Muscle of leg (tissue), 3 donors: ENCODE measurements at regions not wholly inside any gene's neighbourhood (a gene's known extent, or its start where the extent isn't known, plus 50 kb on each side); places are given as distances from the start of the nearest gene placed in this dataset.
"Not testable (repeated sequence)": the region's sequence is repeated elsewhere in the genome, so short reads cannot be mapped to it uniquely, and the experiment has no call there.

ENCODE experiments used
- DNase-seq: peaks from one replicate; pipeline ENCODE4 v3.0.0; 2013
- H3K27ac ChIP-seq: one replicate; pipeline ENCODE4 v1.5.1; 2013; ENCODE audit warnings: mild to moderate bottlenecking, low read length, control low read depth
- H3K27me3 ChIP-seq: one replicate; pipeline ENCODE4 v1.6.1; 2013; ENCODE audit warnings: low read length; ENCODE audit not compliant: control insufficient read depth, insufficient read depth
- H3K36me3 ChIP-seq: one replicate; pipeline ENCODE4 v1.6.1; 2013; ENCODE audit warnings: low read length; ENCODE audit not compliant: control insufficient read depth, insufficient read depth
- H3K4me1 ChIP-seq: one replicate; pipeline ENCODE4 v1.6.1; 2013; ENCODE audit warnings: low read length; ENCODE audit not compliant: control insufficient read depth, insufficient read depth
- H3K4me3 ChIP-seq: one replicate; pipeline ENCODE4 v1.5.1; 2013; ENCODE audit warnings: low read length, control low read depth
- H3K9me3 ChIP-seq: replicated peaks from 2 replicates; pipeline ENCODE4 v1.6.1; 2013; ENCODE audit warnings: low read depth, low read length; ENCODE audit not compliant: control insufficient read depth
- WGBS: methylation state at CpG from one replicate; pipeline ENCODE4 v1.1.5; 2013; ENCODE audit warnings: missing lambda C conversion rate; ENCODE audit not compliant: insufficient coverage; 5-methylcytosine and 5-hydroxymethylcytosine counted together

DNA sequence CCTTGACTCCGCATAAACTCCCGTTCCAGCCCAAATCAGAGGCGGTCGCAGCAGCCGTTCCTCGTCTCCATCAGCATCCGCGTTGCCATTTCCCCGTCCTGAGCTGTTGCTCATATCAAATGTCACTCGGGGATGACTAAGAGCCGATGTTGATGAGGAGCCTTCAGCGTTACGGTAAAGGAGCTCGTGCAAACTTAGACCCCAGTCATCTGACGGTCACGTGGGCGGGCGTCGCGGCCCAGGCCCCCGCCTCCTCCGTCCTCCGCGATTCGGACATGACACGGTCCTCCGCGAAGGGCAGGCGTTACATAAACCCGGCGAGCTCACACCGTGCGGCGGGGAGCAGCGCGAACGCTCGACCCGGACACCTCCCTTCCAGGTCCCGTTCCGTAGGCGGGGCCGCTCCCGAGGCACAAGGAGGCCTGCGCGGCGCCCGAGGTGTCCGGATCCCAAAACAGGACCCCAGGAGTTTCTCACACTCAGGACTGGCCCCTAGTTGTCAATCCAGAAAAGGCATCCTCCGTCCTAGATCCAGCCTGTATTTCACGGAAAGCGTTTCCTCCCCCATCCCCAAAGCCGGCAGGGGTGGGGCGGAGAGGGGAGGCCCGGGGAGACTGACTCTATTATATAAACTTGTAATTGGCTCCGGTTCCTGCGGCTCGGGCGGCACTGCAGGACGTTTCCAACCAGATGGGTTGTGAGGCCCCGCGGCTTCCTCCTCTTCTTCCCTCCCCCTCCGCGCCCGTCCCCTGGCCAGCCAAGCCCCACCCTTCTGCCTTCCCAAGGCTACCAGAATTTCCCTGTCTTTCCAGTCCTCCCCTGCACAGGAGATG is 100.0 kb upstream of the IGF1R start:
- WGBS: 0% methylated on average over 55 of the region's 65 CpGs
- H3K4me1 ChIP-seq: peaks cover 12% of the 10 kb centered on the region
- no peaks in the 10 kb centered on the region for H3K9me3 ChIP-seq
- H3K36me3 ChIP-seq: no peaks in the 10 kb centered on the region
- H3K4me3 ChIP-seq: peak overlapping the region; percentile 63
- peak; percentile 93 for DNase-seq
- peaks cover 20% of the 10 kb centered on the region for H3K27me3 ChIP-seq
- H3K27ac ChIP-seq: peak overlapping the region; percentile 92

DNA sequence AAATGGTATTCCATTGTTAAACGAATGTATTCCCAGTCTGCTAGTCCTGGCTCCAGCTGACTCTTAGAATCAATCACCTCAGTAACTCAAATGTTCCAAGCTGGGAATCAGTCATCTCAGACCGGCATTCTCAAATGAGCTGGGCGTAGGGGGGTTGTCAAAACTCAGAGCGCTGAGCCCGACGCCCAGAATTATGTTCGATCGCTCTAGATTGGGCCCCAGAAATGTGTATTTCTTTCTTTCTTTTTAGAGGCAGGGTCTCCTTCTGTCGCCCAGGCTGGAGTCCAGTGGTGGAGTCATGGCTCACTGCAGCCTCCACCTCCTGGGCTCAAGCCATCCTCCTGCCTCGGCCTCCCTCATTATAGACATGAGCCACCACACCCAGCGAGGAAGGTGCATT is 99.3 kb upstream of the IGF1R start:
- Histone ChIP-seq H3K27me3 (peaks cover 20% of the 10 kb centered on the region), H3K27ac (peak overlapping the region; percentile 92), H3K9me3 (no peaks in the 10 kb centered on the region), H3K4me3 (peak overlapping the region; percentile 63), H3K36me3 (no peaks in the 10 kb centered on the region), H3K4me1 (peaks cover 12% of the 10 kb centered on the region)
- WGBS: 80% methylated on average over 3 of the region's 11 CpGs
- DNase-seq: no peak

DNA sequence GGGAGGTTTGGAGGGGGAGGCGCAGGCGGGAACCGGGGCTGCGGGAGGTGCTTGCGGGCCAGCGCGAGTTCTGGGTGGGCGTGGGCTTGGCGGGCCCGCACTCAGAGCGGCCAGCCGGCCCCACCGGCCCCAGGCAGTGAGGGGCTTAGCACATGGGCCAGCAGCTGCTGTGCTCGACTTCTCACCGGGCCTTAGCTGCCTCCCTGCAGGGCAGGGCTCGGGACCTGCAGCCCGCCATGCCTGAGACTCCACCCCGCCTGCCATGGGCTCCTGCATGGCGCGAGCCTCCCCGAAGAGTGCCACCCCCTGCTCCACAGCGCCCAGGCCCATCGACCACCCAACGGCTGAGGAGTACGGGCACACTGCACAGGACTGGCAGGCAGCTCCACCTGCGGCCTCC is 98.6 kb upstream of the IGF1R start:
- H3K4me1 ChIP-seq: peaks cover 12% of the 10 kb centered on the region
- no peak overlapping the region for H3K27ac ChIP-seq
- H3K27me3 ChIP-seq: peaks cover 22% of the 10 kb centered on the region
- 94% methylated on average over 21 of the region's 26 CpGs for WGBS
- no peak overlapping the region for H3K4me3 ChIP-seq
- no peaks in the 10 kb centered on the region for H3K9me3 ChIP-seq
- DNase-seq: no peak
- H3K36me3 ChIP-seq: no peaks in the 10 kb centered on the region

- Histone ChIP-seq H3K4me1 (peaks cover 12% of the 10 kb centered on the region), H3K27me3 (peaks cover 22% of the 10 kb centered on the region)
- not testable (repeated sequence) for H3K36me3 ChIP-seq, H3K9me3 ChIP-seq, H3K27ac ChIP-seq, DNase-seq, H3K4me3 ChIP-seq
- WGBS: 92% methylated on average over 6 of the region's 7 CpGs
These were observed 98.0 kb upstream of the IGF1R start for GRCh38 chr15:98550363-98550762.

GRCh38 chr15:98551936-98552562 is 96.3 kb upstream of the IGF1R start:
- H3K36me3 ChIP-seq: no peaks in the 10 kb centered on the region
- no peak overlapping the region for H3K27ac ChIP-seq
- WGBS: 60% methylated on average over 5 of the region's 11 CpGs
- no peaks in the 10 kb centered on the region for H3K9me3 ChIP-seq
- H3K27me3 ChIP-seq: peaks cover 22% of the 10 kb centered on the region
- no peak for DNase-seq
- H3K4me1 ChIP-seq: peaks cover 12% of the 10 kb centered on the region
- no peak overlapping the region for H3K4me3 ChIP-seq

DNA sequence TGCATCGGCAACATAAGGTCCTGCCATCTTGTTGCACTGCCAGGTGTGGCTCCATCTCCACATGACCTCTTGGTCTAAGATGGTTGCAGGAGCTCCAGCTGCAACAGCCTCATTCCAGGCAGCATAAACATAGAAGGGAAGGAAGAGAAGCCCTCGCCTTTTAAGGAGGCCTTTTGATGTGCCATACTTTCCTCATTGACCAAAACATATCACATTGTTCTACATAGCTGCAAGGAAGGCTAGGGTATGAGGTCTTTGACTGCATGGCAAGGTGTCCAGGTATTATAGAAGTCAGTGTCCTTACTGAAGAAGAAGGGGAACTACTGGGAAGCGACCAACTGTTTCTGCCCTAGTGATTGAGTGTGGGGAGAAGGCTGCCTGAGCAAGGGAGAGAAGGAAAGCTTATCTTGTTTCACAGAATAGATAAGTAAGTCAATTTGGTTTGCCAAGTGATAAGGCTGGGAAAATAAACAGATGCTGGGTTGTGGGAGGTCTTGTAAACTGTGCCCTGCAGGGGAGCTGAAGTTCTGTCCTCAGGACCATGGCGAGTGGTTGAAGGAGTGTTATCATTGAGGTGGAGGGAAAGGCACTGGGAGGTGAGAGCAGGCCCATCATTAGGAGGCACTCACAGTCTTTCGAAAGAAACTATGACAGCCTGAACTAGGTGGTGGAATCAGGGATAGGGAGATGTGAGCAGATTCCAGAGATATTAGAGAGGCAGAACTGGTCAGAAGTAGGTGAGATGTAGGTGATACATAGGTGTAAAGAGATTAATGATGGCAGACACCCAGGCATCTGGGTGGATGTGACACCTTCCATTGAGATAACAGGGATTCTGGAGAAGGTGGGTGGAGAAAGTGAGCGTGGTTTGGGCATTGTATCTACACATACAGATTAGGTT is 93.8 kb upstream of the IGF1R start:
- no peak overlapping the region for H3K4me3 ChIP-seq
- H3K27me3 ChIP-seq: peaks cover 7% of the 10 kb centered on the region
- H3K4me1 ChIP-seq: no peaks in the 10 kb centered on the region
- H3K27ac ChIP-seq: no peak overlapping the region
- no peaks in the 10 kb centered on the region for H3K9me3 ChIP-seq
- no peak for DNase-seq
- 32% methylated on average over 3 of the region's 6 CpGs for WGBS
- H3K36me3 ChIP-seq: no peaks in the 10 kb centered on the region

DNA sequence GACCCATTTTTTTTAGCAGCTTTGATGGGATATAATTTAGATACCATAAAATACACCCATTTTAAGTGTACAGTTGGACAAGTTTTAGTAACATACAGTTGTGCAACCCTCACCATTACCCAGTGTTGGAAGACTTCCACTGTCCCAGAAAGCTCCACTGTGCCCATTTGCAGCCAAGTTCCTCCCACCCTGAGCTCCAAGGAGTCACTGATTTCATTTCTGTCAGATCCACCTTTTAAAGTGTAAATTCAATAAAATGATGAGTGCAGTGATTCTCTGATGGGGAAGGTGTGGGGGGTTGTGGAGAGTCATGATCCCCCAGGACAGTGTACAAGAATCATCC is 93.2 kb upstream of the IGF1R start:
- Histone ChIP-seq H3K9me3 (no peaks in the 10 kb centered on the region), H3K4me1 (no peaks in the 10 kb centered on the region), H3K4me3 (no peak overlapping the region), H3K27me3 (peaks cover 7% of the 10 kb centered on the region), H3K36me3 (no peaks in the 10 kb centered on the region), H3K27ac (no peak overlapping the region)
- no peak for DNase-seq

DNA sequence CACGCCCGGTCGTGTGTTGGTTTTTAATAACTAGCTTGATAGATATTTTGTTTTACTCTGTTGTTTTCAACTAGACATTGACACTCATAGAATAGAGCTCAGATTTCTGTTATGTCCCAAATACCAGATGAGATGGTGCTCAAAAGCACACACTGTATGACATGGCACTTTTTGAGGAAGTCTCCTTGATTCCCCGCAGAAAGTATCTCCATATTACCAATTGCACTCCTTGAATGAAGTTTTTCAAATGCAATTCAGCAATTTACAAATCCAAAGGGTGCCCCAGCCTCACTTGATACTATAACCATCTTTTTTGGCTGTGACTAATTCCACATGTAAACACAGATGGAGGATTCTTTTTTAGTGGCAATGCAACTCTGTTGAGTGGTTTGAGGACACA is 92.0 kb upstream of the IGF1R start:
- 100% methylated on average over 1 of the region's 4 CpGs for WGBS
- peaks cover 10% of the 10 kb centered on the region for H3K27me3 ChIP-seq
- no peaks in the 10 kb centered on the region for H3K4me1 ChIP-seq
- no peak overlapping the region for H3K27ac ChIP-seq
- no peaks in the 10 kb centered on the region for H3K9me3 ChIP-seq
- no peaks in the 10 kb centered on the region for H3K36me3 ChIP-seq
- DNase-seq: no peak
- no peak overlapping the region for H3K4me3 ChIP-seq

- no peak for DNase-seq
- Histone ChIP-seq H3K4me1 (no peaks in the 10 kb centered on the region), H3K27me3 (peaks cover 5% of the 10 kb centered on the region)
These were observed 88.0 kb upstream of the IGF1R start for GRCh38 chr15:98560338-98560737.

More at GRCh38 chr15:98560338-98560737, 88.0 kb upstream of the IGF1R start:
- Histone ChIP-seq H3K4me3 (no peak overlapping the region), H3K36me3 (no peaks in the 10 kb centered on the region), H3K9me3 (no peaks in the 10 kb centered on the region), H3K27ac (no peak overlapping the region)
- 73% methylated on average over 3 of the region's 5 CpGs for WGBS
